ENCODE measurements at regions not wholly inside any gene's neighbourhood (a gene's known extent, or its start where the extent isn't known, plus 50 kb on each side); places are given as distances from the start of the nearest gene placed in this dataset.

DNA sequence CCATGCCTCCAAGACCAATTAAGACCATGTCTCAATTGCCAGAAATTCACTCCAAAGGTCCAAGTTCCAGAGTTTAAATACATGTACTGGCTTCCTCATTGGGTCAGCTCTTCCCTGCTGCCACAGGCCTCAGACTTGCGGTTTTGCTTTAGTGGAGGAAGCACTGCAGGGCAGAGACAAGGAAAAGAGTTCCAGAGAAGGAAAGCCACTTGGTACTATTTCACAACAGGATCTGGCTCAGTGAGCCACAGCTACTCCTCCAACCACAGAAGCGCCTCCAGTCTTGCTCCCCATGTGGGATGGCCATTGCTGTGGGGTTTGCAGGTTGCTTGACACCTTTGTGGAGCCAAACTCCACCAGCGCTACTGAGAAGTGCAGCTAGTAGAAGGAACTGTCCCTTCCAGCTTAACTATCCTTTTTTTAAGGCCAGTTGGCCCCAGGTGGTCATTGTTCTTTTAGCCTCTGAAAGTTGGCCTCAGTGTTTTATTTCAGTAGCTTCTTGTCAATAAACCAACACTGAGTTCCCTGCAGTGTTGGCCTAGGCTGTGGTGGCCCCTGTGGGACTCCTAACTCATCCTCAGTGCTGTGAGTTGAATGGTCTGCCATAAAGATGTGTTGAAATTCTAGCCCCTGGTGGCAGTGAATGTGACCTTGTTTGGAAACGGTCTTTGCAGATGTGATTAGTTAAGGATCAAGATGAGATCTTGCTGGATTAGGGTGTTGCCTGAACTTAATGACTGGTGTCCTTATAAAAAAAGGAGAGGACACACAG, 93.7 kb upstream of the DAP start:
- no peak for FAIRE-seq

DNA sequence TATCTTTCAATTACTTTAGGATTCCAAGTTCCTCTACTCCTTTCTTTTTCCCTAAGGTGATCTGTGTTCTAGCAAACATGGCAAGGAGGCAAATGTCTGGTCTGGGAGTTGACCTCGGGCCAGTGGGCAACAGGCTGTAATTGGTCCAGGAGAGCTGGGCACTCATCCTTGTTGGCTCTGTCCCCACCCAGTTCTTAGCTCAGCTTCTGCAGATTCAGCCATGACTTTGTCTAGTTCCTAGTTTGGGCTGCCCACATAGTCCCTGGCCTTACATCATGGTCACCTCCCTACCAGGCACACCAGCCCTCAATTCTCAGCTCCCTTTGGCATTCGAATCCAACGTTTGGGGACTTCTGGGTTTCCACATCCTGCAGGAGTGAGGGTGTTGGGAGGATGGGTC, 92.1 kb upstream of the DAP start:
- no peak for DNase-seq (ENCODE audit: insufficient read length, low spot score)
- FAIRE-seq, result no peak

More for the DNA sequence above, 93.7 kb upstream of the DAP start:
- DNase-seq (ENCODE audit: insufficient read length, low spot score), result no peak

DNA sequence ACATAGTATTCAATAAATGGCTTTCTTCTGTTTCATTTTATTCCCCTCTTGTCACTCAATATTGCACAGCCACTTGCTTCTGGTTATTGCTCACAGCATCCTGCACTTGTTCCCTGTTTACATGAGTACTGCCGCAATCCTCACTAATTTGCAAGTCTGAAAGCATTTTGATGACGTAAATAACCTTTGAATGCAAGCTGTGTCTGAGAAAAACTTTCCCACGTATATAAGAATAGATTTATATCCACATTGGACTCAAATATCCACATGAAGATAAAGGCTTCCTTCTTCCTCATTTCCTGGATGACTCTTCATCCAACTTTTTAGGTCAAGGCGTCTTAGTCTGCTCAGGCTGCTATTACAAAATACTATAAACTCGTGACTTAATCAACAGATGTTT, 88.2 kb upstream of the DAP start:
- FAIRE-seq (peak; percentile 9), DNase-seq (ENCODE audit: insufficient read length, low spot score) (no peak)

DNA sequence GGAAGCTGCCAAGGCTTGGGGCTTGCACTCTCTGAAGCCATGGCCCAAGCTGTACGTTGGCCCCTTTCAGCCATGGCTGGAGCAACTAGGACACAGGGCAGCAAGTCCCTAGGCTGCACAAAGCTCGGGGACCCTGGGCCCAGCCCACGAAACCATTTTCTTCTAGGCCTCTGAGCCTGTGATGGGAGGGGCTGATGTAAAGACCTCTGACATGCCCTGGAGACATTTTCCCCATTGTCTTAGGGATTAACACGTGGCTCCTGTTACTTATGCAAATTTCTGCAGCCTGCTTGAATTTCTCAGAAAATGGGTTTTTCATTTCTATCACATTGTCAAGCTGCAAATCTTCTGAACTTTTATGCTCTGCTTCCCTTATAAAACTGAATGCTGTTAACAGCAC, 83.0 kb upstream of the DAP start:
- FAIRE-seq (no peak), DNase-seq (ENCODE audit: insufficient read length, low spot score) (no peak)

DNA sequence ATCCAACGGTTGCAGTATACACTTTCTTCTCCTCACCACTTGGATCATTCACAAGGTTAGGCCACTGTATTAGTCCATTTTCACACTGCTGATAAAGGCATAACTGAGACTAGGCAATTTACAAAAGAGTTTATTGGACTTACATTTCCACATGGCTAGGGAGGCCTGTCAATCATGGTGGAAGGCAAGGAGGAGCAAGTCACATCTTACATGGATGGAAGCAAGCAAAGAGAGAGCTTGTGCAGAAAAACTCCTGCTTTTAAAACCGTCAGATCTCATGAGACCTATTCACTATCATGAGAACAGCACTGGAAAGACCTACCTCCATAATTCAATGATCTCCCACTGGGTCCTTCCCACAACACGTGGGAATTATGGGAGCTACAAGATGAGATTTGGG, 81.8 kb upstream of the DAP start:
- FAIRE-seq, result no peak

DNA sequence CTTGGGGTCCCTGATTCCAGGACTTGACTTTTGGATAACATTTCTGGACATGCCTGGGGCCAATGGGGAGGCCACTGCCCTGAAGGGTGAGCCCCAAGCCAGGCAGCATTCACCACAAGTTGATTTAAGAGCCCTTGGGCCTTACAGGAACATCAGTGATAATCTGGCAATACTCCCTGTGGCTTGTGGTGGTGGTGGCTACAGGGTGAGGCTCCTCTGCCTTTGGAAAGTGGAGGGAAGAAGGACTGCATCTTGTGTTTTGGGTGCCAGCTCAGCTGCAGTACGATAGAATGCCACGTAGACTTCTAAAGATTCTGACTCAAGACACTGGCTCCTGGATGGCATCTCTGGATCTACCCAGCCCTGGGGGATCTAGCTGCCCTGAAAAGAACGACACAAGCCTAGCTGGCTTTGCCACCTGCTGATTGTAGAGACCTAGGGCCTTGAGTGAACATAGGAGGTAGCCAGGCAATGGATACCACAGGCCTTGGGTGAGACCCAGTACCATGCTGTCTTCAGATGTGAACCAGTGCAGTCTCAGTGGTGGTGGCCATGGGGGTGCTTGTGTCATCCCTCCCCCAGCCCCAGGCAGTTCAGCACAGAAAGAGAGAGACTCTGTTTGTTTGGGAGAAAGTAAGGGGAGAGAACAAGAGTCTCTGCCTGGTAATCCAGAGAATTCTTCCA, 79.0 kb upstream of the DAP start:
- FAIRE-seq (peak; percentile 13), DNase-seq (ENCODE audit: insufficient read length, low spot score) (no peak)

More for the DNA sequence above, 81.8 kb upstream of the DAP start:
- DNase-seq (ENCODE audit: insufficient read length, low spot score), result no peak

DNA sequence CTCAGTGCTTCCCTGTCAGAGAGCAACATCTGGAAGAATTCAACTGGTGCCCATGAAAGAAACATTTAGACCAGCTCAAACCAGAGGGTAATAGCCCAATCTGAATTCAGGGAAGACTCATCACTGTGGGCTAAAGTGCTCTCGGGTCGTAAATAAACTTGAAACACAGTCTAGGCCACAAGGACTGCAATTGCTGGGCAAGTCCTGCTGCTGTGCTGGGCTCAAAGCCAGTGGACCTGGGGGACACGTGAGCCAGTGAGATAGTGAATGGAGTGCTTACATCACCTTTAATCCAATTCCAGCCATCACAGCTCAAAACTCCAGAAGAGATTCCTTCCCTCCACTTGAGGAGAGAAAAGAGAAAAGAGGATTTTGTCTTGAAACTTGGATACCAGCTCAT, 78.1 kb upstream of the DAP start:
- peak; percentile 71 for FAIRE-seq

DNA sequence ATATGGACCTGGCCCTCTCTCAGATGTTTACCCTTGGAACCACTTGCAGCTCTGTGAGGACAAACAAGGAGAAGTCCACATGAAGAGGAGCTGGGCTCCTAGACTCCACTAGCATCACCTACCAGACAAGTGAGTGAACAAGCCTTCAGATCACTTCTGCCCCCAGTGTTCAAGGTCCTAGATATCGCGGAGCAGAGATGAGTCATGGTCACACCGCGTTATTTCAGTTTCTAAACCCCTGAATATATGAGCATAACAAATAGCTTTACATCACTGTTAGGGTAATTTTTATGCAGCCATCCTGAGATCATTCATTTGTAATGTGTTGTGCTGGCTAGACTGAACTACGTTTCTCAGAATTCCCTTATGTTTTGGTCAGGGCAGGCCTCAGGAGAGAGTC, 77.0 kb upstream of the DAP start:
- DNase-seq (ENCODE audit: insufficient read length, low spot score) (no peak), FAIRE-seq (no peak)

More for the DNA sequence above, 78.1 kb upstream of the DAP start:
- no peak for DNase-seq (ENCODE audit: insufficient read length, low spot score)

DNA sequence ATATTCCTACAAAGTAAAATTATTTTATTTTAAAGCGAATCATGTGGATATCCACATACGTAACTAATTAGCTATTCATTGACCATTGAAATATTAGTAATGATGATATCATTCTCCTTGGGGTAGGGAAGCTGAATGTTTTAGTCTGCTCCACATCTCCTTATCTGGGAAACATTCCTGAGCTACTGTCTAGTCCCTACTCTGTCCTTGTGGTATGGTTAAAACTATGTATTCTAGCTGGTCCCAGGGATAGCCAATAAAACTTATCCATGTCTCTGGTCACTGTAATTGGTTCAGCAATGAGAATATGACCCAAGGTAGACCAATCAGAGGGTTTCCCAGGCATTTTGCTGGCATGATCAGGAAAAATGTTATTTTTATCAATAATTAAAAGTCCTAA, 76.0 kb upstream of the DAP start:
- no peak for FAIRE-seq

DNA sequence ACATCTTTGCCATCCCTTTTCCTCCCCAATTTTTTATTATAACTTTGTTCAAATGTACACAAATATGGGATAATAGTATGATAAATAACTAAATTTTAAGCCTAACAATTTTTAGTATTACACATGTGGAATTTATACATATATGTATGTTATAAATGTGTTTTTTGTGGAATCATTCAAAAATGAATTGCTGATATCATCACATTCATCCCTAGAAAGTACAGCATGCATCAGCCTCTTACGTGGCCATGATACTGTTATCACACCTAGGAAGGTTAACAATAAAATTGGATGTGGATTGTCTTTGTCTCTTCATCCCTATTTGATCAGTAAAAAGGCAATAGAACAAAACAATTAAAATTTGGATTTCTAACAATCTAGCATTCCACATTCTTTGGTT, 73.7 kb upstream of the DAP start:
- FAIRE-seq (no peak), DNase-seq (ENCODE audit: insufficient read length, low spot score) (no peak)

More for the DNA sequence above, 76.0 kb upstream of the DAP start:
- no peak for DNase-seq (ENCODE audit: insufficient read length, low spot score)

DNA sequence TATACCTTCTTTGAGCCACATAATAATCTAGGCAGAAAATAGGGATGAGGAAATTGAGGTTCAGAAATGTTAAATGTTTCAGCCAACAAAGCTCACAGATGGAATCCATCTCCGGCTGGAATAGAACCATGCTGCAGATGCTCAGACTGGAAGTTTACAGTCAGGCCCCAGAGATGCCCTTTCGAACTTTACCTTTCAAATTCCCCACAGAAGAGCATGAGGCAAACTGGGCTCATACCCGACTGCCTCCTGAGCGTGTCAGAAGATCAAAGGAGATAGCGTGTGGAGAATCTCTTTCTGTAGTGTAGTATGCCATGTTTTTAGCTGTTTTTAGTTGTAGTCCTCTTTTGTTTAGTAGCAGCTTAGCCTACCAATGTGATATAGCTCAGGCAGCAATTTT, 72.0 kb upstream of the DAP start:
- no peak for DNase-seq (ENCODE audit: insufficient read length, low spot score)
- FAIRE-seq, result no peak

DNA sequence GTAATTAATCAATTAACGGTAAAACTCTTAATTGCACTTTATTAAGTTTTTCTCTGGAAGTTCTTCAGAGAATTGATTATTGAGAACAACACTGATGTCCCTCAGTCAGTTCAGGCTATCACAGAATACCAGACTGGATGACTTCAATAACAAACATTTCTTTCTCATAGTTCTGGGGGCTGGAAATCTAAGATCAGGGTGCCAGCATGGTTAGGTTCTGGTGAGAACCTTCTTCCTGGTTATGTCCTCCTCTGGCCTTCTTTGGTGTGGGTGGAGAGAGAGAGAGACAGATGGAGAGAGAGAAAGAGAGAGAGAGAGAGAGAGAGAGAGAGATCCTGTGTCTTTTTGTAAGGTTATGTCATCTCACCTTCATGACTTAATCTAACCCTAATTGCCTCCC, 71.4 kb upstream of the DAP start:
- DNase-seq (ENCODE audit: insufficient read length, low spot score), result no peak
- no peak for FAIRE-seq

DNA sequence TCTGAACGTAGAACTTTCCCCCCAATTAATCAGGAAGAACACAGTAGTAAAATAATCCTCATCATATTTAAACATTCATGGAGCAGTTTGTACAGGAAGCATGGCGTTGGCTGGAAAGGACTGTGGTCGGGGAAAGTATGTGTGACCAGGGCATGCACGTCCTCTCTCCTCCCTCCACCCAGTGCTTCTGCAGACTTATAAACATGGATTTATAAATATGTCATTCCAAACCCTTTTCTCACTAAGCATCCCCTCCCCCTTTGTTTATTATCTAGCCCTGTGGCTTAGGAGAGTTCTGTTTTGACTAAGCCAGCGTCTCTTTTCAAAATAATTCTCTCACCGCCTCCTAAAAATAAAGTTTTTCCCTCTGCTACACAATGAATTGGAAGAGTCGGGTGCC, 70.4 kb upstream of the DAP start:
- peak; percentile 41 for DNase-seq (ENCODE audit: insufficient read length, low spot score)
- peak; percentile 48 for FAIRE-seq

DNA sequence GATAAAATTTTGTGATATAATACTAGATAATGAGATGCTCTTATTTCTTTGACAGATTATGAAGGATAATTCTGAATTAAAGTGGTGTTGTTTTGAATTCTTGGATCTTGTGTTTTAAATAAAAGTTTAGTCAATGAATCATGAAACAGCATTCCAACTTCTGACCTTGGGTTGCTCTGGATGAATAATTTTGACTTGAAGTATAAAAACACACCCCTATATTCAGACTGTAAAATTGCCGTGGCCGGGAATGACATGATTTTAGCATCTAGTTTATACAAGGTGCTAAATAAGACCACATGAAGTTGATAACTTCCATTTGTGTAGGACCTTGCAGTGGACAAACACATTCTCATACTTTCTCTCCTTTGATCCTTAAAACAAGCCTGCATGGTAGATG, 67.2 kb upstream of the DAP start:
- no peak for FAIRE-seq
- DNase-seq (ENCODE audit: insufficient read length, low spot score), result no peak

DNA sequence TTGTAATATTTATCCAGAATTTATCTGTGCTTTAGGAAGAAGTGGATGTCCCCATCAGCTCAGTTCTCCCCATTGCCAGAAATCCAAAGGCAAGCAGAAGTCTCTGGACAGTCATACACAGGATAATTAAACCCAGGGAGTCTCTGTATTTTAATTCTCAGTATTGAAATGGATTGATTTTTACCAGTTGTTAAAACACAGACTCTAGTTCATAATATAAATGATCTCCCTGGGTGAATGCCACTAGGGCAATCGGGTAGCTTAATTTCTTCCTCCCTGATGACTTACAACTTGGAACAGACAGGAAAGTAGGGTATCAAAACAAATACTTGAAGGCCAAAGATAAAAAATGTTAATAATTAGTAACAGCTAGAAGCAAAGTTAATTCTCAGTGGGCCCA, 66.5 kb upstream of the DAP start:
- FAIRE-seq, result no peak
- no peak for DNase-seq (ENCODE audit: insufficient read length, low spot score)

DNA sequence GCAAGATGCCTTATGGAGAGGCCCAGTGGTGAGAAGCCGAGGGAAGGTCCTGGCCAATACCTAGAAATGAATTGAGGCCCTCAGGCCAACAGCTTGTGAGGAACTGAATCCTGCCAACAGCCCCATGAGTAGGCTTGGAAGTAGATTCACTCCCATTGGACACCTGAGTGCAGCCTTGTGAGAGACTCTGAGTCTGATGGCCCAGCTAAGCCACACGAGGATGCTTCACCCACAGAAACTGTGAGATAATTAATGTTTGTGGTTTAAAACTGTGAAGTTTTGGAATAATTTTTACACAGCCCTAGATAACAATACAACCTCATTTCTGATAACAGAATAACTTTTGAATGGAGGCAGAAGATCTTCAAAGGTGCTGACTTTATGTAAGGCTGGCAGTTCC, 65.9 kb upstream of the DAP start:
- FAIRE-seq (no peak), DNase-seq (ENCODE audit: insufficient read length, low spot score) (no peak)

DNA sequence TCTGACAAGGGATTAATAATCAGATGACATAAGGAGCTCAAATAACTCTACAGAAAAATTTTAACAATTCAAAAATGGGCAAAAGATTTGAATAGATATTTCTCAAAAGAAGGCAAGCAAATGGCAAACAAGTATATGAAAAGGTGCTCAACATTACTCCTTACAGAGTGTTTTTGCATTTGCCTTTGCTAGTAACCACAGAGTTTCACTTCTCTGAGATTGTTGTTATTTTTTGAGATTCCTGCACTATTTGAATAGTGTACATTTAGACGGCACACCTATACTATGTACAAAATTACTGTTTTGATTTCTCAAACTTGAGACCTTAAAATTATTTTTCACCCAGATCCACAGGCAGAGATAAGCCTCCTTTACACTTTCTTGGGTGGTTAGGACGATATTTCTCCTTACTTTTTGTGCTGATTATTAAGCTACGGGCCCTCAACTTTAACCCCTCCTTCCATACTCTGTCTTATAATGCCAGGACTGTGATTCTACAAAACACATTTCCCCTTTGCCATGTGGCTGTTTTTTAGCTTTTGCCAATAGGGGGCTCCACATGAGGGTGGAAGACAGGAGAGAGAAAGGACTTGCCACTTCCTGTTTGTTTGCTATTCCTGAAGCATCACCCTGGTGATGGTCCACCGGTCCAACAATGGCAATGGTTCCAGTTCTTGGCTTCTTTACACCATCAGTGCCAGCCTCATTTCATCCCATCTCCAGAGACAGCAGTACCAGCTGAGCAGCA, 65.0 kb upstream of the DAP start:
- no peak for FAIRE-seq

DNA sequence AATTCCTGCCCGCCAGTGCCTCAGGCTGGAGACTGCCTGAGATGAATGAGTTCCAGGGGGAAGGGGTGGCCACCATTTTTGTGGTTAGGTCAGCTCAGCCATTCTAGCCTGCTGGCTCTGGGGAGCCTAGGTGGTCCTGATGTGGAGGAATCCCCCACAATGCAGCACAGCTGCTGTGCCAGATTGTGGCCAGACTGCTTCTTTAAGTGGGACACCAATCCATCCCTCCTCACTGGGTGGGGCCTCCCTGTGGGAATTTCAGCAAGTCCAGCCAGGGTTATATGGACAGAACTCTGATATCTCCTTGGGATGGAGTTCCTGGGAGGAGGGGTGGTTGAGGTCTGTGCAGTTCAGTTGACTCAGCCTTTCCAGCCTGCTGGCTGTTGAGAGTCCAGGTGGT, 51.2 kb upstream of the DAP start:
- FAIRE-seq (peak; percentile 84), DNase-seq (ENCODE audit: insufficient read length, low spot score) (no peak)

More for the DNA sequence above, 65.0 kb upstream of the DAP start:
- DNase-seq (ENCODE audit: insufficient read length, low spot score), result no peak
